ENCODE measurements at regions not wholly inside any gene's neighbourhood (a gene's known extent, or its start where the extent isn't known, plus 50 kb on each side); places are given as distances from the start of the nearest gene placed in this dataset.
"Not testable (repeated sequence)": the region's sequence is repeated elsewhere in the genome, so short reads cannot be mapped to it uniquely, and the experiment has no call there.

GRCh38 chr5:173391031-173391430, 62.8 kb upstream of the STC2 start (continued):
- TF ChIP-seq CEBPB (IDR thresholded peaks at IDR 0.05; ENCODE audit: low read depth, low read length) (no peak), YY1 (IDR thresholded peaks at IDR 0.05; ENCODE audit: low read depth, low read length) (no peak)

GRCh38 chr5:173387293-173387692, 59.1 kb upstream of the STC2 start:
- CTCF ChIA-PET (ENCODE audit: partially characterized antibody) = interaction anchor here (0.6 kb wide), 1 partner anchor 44 kb away, joined by 3 read pairs; no protein-coding TSS in a partner anchor
- DNase-seq (ENCODE audit: low read depth in 1 of 2, low spot score in 2 of 2); FAIRE-seq; H4K8ac ChIP-seq (ENCODE audit: extremely low read depth, insufficient read depth, low read length); H4K5ac ChIP-seq (ENCODE audit: insufficient read length, low read depth, low read length); H3K4ac ChIP-seq (replicated peaks; ENCODE audit: insufficient read length, low read depth, low read length); H4K91ac ChIP-seq (replicated peaks; ENCODE audit: insufficient read length, low read length); H2AK5ac ChIP-seq (ENCODE audit: low read depth, low read length); H3K23ac ChIP-seq (ENCODE audit: insufficient read length); H3K4me2 ChIP-seq (ENCODE audit: insufficient read depth in 1 of 2, low read depth in 2 of 2, low read length in 2 of 2); H3K79me2 ChIP-seq (ENCODE audit: control insufficient read depth in 1 of 2, insufficient read depth in 2 of 2, low read length in 2 of 2); H3K56ac ChIP-seq (replicated peaks; ENCODE audit: insufficient read length, low read depth, low read length); H3K36me3 ChIP-seq (ENCODE audit: control insufficient read depth in 2 of 4, insufficient read depth in 4 of 4, low read length in 3 of 4); H3K14ac ChIP-seq (ENCODE audit: insufficient read length); POLR2A ChIA-PET (ENCODE audit: partially characterized antibody); H2BK5ac ChIP-seq (ENCODE audit: low read depth, low read length); H2BK15ac ChIP-seq (ENCODE audit: low read length); H3K18ac ChIP-seq (ENCODE audit: extremely low read depth, low read length); H2BK12ac ChIP-seq (ENCODE audit: low read depth, low read length); H2BK20ac ChIP-seq (ENCODE audit: low read length); H3K9me3 ChIP-seq (ENCODE audit: insufficient read depth in 2 of 2, low read depth in 1 of 2, low read length in 1 of 2); H3K4me1 ChIP-seq (replicated peaks in 1 of 4; ENCODE audit: control insufficient read depth in 3 of 4, insufficient read depth in 4 of 4, low read length in 3 of 4); H3K79me1 ChIP-seq (ENCODE audit: low read depth, low read length); H2AFZ ChIP-seq (ENCODE audit: low read length); H4K20me1 ChIP-seq (replicated peaks in 1 of 2; ENCODE audit: control insufficient read depth in 1 of 2, insufficient read depth in 2 of 2, low read length in 2 of 2); H3K4me3 ChIP-seq (ENCODE audit: extremely low read depth in 1 of 4, insufficient read depth in 2 of 4, low read depth in 3 of 4, low read length in 4 of 4); H3K23me2 ChIP-seq (ENCODE audit: low read depth, low read length); H2BK120ac ChIP-seq (replicated peaks; ENCODE audit: low read depth, low read length); H3K9ac ChIP-seq (replicated peaks in 1 of 4; ENCODE audit: extremely low read depth in 1 of 4, low read depth in 3 of 4, low read length in 3 of 4); H3K27ac ChIP-seq (ENCODE audit: low read depth, low read length); H3K27me3 ChIP-seq (replicated peaks in 1 of 4; ENCODE audit: control insufficient read depth in 3 of 4, extremely low read depth in 1 of 4, insufficient read depth in 3 of 4, low read length in 3 of 4): not testable (repeated sequence)
- WGBS, 2 experiments (ENCODE audit: extremely low coverage in 1 of 2, insufficient coverage in 1 of 2, insufficient read length in 1 of 2, insufficient replicate concordance in 2 of 2, low coverage in 1 of 2, low lambda C conversion rate in 2 of 2, missing lambda C conversion rate in 1 of 2) = 78% methylated on average over 2 of the region's 2 CpGs; no CpG with 5 or more reads in 1 of the 2 experiments

All from H1 (cell line).